HUDEP-2 (cell line): ENCODE measurements at regions not wholly inside any gene's neighbourhood (a gene's known extent, or its start where the extent isn't known, plus 50 kb on each side); places are given as distances from the start of the nearest gene placed in this dataset.
"Not testable (repeated sequence)": the region's sequence is repeated elsewhere in the genome, so short reads cannot be mapped to it uniquely, and the experiment has no call there.

Source experiments
- DNase-seq, 76 experiments: peaks; one replicate each; lab custom pipeline; 2025; ENCODE audit not compliant: unreplicated experiment in 76 of 76; lab: John Stamatoyannopoulos, UW

DNA sequence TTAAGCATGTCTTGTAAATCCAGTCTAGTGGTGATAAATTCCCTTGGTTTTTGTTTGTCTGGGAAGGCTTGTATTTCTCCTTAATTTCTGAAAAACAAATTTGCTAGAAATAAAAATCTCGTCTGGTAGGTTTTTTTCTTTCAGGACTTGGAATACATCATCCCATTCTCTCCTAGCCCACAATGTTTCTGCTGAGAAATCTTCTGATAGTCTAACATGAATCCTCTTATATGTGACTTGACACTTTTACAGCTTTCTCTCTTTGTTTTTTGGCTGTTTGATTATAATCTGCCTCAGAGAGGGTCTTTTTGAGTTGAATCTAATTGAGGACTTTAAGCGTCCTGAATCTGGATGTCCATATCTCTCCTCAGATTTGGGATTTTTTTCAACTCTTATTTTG is 104.9 kb downstream of the FEM1C start:
- DNase-seq = no peak

GRCh38 chr5:115439042-115439441 is 105.5 kb downstream of the FEM1C start:
- DNase-seq = no peak

GRCh38 chr5:115435778-115436712 is 108.5 kb downstream of the FEM1C start:
- DNase-seq = no peak

GRCh38 chr5:115435065-115435777 is 109.4 kb downstream of the FEM1C start:
- DNase-seq = no peak

DNA sequence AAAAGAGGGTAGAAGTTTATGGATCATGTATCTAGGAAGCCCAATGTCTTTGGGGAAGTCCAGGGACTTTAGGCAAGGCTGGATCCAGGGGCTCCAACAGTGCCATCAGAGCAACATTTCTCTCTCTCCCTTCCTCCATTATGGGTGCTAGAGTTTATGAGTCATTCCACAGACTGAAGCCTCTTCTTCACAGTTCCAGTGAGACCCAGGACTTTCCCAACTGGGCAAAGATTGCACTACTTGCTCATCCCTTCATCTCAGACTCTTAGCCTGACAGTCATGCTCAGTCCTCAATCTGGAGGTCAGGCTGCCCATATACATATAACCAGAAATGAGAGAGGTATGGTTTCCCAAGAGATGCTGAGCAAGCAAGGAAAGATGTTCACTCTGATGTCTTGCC is 110.7 kb downstream of the FEM1C start:
- no peak for DNase-seq

GRCh38 chr5:115432691-115433090 is 111.9 kb downstream of the FEM1C start:
- no peak for DNase-seq

DNA sequence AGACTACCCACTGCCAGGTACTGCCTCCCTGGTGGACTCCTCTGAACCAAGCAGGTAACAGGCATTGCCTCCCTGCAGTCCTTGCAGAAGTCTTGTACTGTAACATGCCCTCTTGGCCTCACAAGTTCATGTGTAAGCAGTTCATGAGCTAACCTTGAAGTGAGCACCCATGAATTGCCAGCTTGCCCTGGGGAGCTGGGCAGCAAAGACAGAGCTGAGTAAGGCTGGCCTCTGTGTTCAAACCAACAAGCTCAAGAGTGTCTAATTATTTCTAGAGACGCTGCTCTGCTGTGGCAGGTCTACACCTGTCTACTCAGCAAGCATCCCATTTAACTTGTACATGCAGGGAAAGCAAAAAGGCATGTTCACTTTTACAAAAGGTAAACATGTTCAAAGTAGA is 113.5 kb downstream of the FEM1C start:
- no peak for DNase-seq

DNA sequence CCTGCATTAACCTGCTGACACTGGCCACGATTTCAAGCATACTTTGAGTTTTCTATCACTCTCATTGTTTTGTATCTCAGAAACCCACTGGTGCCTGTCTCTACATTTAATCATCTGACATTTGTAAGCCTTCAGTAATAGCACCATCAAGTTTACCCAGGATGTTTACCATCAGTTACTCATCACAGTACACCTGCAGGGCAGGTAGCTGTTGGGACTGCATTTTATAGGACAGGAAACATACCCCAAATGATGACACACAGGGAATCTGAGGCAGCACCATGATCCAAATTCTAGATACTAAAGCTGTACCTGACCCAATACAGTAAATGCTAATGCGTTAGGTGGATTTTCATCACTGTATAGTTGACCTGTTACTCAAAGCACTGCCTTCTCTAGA is 114.2 kb downstream of the FEM1C start:
- no peak for DNase-seq

- no peak for DNase-seq
These were observed 115.1 kb downstream of the FEM1C start for GRCh38 chr5:115429345-115429940.

- no peak for DNase-seq
These were observed 115.9 kb downstream of the FEM1C start for GRCh38 chr5:115428676-115429075.

DNA sequence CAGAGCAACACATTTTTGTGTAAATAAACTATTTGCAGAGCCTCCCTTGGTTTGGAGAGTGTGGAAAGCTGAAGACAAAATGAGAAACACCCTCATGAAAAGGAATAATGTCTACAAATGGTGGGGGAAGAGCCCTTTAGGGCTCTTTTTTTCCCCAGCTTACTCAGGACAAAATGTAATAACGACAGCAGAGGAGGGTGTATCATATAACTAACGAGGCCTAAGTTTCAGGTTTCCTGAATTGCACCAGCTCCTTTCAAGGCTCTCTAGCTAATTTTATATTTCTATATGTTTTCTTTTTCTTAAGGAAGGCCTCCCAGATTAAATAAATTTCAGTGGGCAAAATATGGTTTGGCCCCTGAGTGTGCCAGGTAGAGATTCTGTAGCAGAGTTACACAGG is 116.3 kb downstream of the FEM1C start:
- DNase-seq = no peak

- DNase-seq = no peak
These were observed 120.1 kb downstream of the FEM1C start for GRCh38 chr5:115424446-115424845.

- no peak for DNase-seq
These were observed 120.5 kb downstream of the FEM1C start for GRCh38 chr5:115424030-115424429.

- DNase-seq = no peak
These were observed 121.0 kb downstream of the FEM1C start for GRCh38 chr5:115423541-115423940.

GRCh38 chr5:115423051-115423450 is 121.5 kb downstream of the FEM1C start:
- DNase-seq = no peak

DNA sequence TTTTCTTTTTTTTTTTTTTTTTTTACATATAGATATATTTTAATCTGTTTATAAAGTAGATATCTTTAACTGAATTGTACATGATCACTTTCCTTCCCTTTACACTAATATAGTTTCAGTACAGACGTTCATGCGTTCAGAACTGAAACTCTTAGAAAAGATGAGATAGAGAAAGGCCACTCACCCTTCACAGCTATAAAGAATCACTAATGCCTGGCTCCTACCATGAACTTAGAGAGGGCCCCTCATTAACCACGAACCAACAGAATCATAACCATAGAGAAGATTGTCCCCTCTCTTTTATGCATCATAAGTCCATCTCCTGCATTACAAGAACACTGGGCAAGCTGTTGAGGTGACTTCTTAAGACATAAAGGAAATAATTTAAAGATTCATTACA is 123.8 kb downstream of the FEM1C start:
- not testable (repeated sequence) for DNase-seq

DNA sequence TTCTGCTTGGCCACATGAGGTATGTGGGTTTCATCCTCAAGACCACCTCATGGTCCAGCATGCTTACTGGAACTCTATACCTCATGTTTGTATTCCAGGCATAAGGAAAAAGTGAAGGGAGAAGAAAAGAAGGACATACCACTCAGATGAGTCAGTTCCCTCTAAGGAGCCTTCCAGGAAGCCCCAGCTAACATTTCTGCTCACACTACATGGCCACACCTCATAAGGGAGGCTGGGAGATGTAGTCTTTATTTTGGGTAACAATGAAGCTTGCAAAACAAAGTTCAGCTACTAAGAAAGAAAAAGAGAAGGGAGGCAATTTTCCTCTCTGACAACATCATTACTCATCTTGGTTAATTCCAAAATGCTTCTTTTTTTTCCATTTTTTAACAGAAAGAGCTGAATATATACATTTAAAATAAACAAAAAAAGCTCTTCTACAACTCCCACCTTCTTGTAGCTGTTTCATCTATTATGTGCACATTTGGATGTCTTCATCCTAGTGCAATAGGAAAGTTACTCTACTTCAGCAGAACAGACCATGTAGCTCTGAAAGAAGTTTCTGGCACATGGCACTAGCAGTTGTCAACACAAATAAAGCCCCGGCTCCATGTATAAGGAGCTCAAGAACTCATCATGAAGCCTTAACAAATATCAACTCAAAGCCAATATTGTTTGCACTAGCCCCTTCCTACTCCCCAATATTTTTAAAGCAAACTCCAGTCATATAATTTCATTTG is 123.6 kb upstream of the CCDC112 start:
- no peak for DNase-seq

DNA sequence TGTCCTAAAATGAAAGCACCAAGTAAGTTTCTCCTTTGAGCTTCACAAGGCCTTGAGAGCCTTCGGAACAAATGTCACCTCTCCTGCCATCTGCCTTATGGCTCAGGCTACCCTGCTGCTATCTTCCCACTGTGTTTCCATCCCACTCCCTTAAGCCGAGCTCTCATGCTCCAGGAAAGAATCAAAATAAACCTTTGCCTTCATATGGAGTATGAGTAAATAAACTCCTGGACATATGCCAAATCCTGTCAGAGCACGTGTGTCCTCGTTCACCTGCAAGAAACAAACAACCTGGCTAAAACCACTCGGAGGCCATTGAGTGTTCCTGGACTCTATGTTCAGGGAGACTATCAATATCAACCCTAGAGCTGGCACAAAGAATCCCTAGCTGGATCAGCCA is 122.3 kb upstream of the CCDC112 start:
- no peak for DNase-seq

DNA sequence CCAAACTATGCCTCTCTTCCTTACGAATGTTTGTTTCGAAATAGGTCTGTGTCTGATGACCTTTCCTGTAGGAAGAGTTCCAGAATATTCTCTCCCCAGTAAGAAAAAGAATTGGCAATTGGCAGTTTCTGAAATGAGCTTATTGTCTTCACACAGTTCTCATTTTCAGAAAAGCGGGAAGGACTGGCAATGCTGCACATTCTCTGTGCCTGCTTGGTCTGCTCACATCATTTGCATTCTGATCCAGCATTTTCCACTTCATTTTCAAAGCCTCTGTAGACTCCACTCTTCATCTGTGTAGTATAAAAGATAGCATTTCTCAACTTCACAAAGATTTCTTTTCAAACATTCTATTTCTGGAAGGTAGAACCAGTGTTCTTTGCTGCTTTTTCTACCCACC is 120.6 kb upstream of the CCDC112 start:
- DNase-seq = no peak

DNA sequence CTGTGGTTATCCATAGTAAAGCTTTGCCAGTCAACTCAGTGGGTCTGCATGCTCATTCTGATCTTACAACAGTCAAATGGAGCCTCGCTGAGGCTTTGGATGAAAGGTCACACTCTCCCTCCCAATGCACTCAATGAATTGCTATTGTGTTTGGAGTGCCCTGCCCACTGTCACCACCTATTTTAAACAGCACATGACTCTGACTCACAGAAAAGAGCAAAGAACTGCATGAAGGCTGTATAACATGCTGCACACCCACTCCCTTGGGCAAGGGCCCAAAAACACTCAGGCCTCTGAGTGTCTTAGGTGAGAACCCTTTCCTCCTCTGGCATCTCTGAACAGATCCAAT is 118.7 kb upstream of the CCDC112 start:
- DNase-seq = peak in 68 of 76 experiments; percentile 15 to 87 (median 63)
